Testis (tissue), 2 donors: ENCODE measurements at regions not wholly inside any gene's neighbourhood (a gene's known extent, or its start where the extent isn't known, plus 50 kb on each side); places are given as distances from the start of the nearest gene placed in this dataset.

Experiments
- small RNA-seq, 2 donors: library from RNA; depleted of rRNA; stranded (forward); fragments of <200 nt; gene quantifications; one replicate each; pipeline ENCODE3, GENCODE V24; 2016

Small RNA genes in the stretch of these regions (small RNA-seq; reads per million reads assigned to genes)
- 0 to 0.09 reads per million in 2 donors for gene RN7SL705P
